HG02870 (cell line): ENCODE measurements at regions not wholly inside any gene's neighbourhood (a gene's known extent, or its start where the extent isn't known, plus 50 kb on each side); places are given as distances from the start of the nearest gene placed in this dataset.
"Not testable (repeated sequence)": the region's sequence is repeated elsewhere in the genome, so short reads cannot be mapped to it uniquely, and the experiment has no call there.

Experiments
- ATAC-seq: cut with Tn5 transposase; IDR thresholded peaks from one replicate; pipeline ENCODE4 v1.9.1; 2021; ENCODE audit warnings: mild to moderate bottlenecking, moderate library complexity; ENCODE audit not compliant: unreplicated experiment

- no peak for ATAC-seq
Measured at GRCh38 chr10:33965795-33966581, 631.5 kb upstream of the NRP1 start.

GRCh38 chr10:33963729-33964128 is 629.3 kb upstream of the NRP1 start:
- no peak for ATAC-seq

GRCh38 chr10:33956322-33956721 is 621.9 kb upstream of the NRP1 start:
- ATAC-seq, result not testable (repeated sequence)

GRCh38 chr10:33955676-33956075 is 621.2 kb upstream of the NRP1 start:
- no peak for ATAC-seq

- ATAC-seq, result no peak
Measured at GRCh38 chr10:33952692-33953360, 618.4 kb upstream of the NRP1 start.

GRCh38 chr10:33950206-33950605 is 615.7 kb upstream of the NRP1 start:
- ATAC-seq, result no peak

- ATAC-seq, result no peak
Measured at GRCh38 chr10:33947544-33947943, 613.1 kb upstream of the NRP1 start.

- no peak for ATAC-seq
Measured at GRCh38 chr10:33945051-33945450, 610.6 kb upstream of the NRP1 start.

- ATAC-seq, result no peak
Measured at GRCh38 chr10:33942508-33942907, 608.0 kb upstream of the NRP1 start.

- ATAC-seq, result no peak
Measured at GRCh38 chr10:33939892-33940291, 605.4 kb upstream of the NRP1 start.

- ATAC-seq, result no peak
Measured at GRCh38 chr10:33939410-33939809, 604.9 kb upstream of the NRP1 start.

- no peak for ATAC-seq
Measured at GRCh38 chr10:33938001-33938400, 603.5 kb upstream of the NRP1 start.

- ATAC-seq, result no peak
Measured at GRCh38 chr10:33937036-33937730, 602.7 kb upstream of the NRP1 start.

- ATAC-seq, result no peak
Measured at GRCh38 chr10:33935350-33935749, 600.9 kb upstream of the NRP1 start.

GRCh38 chr10:33930079-33930478 is 595.6 kb upstream of the NRP1 start:
- ATAC-seq, result no peak

GRCh38 chr10:33927347-33927746 is 592.9 kb upstream of the NRP1 start:
- no peak for ATAC-seq

GRCh38 chr10:33921970-33922605 is 587.6 kb upstream of the NRP1 start:
- ATAC-seq, result no peak

GRCh38 chr10:33920351-33920750 is 585.9 kb upstream of the NRP1 start:
- no peak for ATAC-seq

GRCh38 chr10:33919244-33919643 is 584.8 kb upstream of the NRP1 start:
- no peak for ATAC-seq

GRCh38 chr10:33917069-33917780 is 582.8 kb upstream of the NRP1 start:
- ATAC-seq, result no peak

- no peak for ATAC-seq
Measured at GRCh38 chr10:33914746-33915145, 580.3 kb upstream of the NRP1 start.
